ENCODE measurements at regions not wholly inside any gene's neighbourhood (a gene's known extent, or its start where the extent isn't known, plus 50 kb on each side); places are given as distances from the start of the nearest gene placed in this dataset.

- TF ChIP-seq CTCF (IDR thresholded peaks at IDR 0.05), result no peak
- no peak for TF ChIP-seq EZH2 (IDR thresholded peaks at IDR 0.05; ENCODE audit: borderline replicate concordance, insufficient read depth, low read depth, low read length, poor library complexity, severe bottlenecking)
These were observed 74.2 kb downstream of the GLI2 start for GRCh38 chr2:120809609-120810440.

Measured in B cell (primary cell).